Breast epithelium (tissue), 4 donors: ENCODE measurements at regions not wholly inside any gene's neighbourhood (a gene's known extent, or its start where the extent isn't known, plus 50 kb on each side); places are given as distances from the start of the nearest gene placed in this dataset.

Experiments used
- DNase-seq, 2 donors: peaks; one replicate each; pipeline ENCODE4 v3.0.0-alpha.2; 2019; ENCODE audit warnings: low spot score in 2 of 2
- H3K27ac ChIP-seq, 2 donors: fragments of 200-600 bp; sonication (generic) in 1 of 2; one replicate each; pipeline ENCODE4 v1.5.1; 2016 to 2019; ENCODE audit warnings: mild to moderate bottlenecking in 1 of 2
- H3K27me3 ChIP-seq, 2 donors: fragments of 200-600 bp; sonication (generic) in 1 of 2; one replicate each; pipeline versions ENCODE4 v1.5.1 to v1.6.0; 2017 to 2019; ENCODE audit warnings: control low read depth in 1 of 2, mild to moderate bottlenecking in 1 of 2
- H3K36me3 ChIP-seq: fragments of 200-600 bp; one replicate; pipeline ENCODE4 v1.5.1; 2019
- H3K4me1 ChIP-seq, 2 donors: fragments of 200-600 bp; sonication (generic); one replicate each; pipeline ENCODE4 v1.5.1; 2016 to 2019; ENCODE audit warnings: control low read depth in 1 of 2
- H3K4me3 ChIP-seq, 3 donors: fragments of 200-600 bp; sonication (generic); 1 replicate in 2 of 3; 2 replicates in 1 of 3; pipeline ENCODE4 v1.5.1; 2016 to 2019; ENCODE audit warnings: mild to moderate bottlenecking in 3 of 3, moderate library complexity in 2 of 3
- H3K9me3 ChIP-seq, 2 donors: fragments of 200-600 bp; sonication (generic) in 1 of 2; one replicate each; pipeline ENCODE4 v1.5.1; 2016 to 2019; ENCODE audit warnings: control low read depth in 1 of 2
- POLR2A ChIP-seq: fragments of 450-650 bp; IDR thresholded peaks from one replicate; pipeline ENCODE4 v1.6.1; 2016; ENCODE audit warnings: antibody characterized with exemption, mild to moderate bottlenecking, moderate library complexity
- POLR2AphosphoS5 ChIP-seq, 3 donors: sonication (generic); formaldehyde crosslinking; IDR thresholded peaks; one replicate each; pipeline ENCODE4 v1.6.1; 2017; ENCODE audit warnings: antibody characterized with exemption in 3 of 3
- intact Hi-C: fragments of 100-400 bp; cut with DNase I; formaldehyde crosslinking; loops from one replicate; pipeline ENCODE4 v1.15.1; 2023; ENCODE audit warnings: low total_unique reads
- TF ChIP-seq, protein P1 (sequence below), 3 donors: fragments of 450-650 bp; IDR thresholded peaks; one replicate each; pipeline ENCODE4 v1.5.1; 2016 to 2017; ENCODE audit warnings: antibody characterized with exemption in 3 of 3, mild to moderate bottlenecking in 3 of 3, moderate library complexity in 3 of 3

GRCh38 chr6:139825935-139826374 is 451.5 kb upstream of the CITED2 start:
- no peaks in the 10 kb centered on the region for H3K9me3 ChIP-seq
- intact Hi-C loops, result no loop called here
- no peak for DNase-seq
- no peaks in the 10 kb centered on the region for H3K36me3 ChIP-seq
- TF ChIP-seq POLR2A (no peak), POLR2AphosphoS5 (IDR thresholded peaks at IDR 0.05) (no peak)
- TF ChIP-seq, protein P1, sequence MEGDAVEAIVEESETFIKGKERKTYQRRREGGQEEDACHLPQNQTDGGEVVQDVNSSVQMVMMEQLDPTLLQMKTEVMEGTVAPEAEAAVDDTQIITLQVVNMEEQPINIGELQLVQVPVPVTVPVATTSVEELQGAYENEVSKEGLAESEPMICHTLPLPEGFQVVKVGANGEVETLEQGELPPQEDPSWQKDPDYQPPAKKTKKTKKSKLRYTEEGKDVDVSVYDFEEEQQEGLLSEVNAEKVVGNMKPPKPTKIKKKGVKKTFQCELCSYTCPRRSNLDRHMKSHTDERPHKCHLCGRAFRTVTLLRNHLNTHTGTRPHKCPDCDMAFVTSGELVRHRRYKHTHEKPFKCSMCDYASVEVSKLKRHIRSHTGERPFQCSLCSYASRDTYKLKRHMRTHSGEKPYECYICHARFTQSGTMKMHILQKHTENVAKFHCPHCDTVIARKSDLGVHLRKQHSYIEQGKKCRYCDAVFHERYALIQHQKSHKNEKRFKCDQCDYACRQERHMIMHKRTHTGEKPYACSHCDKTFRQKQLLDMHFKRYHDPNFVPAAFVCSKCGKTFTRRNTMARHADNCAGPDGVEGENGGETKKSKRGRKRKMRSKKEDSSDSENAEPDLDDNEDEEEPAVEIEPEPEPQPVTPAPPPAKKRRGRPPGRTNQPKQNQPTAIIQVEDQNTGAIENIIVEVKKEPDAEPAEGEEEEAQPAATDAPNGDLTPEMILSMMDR (IDR thresholded peaks at IDR 0.05), result no peak
- no peaks in the 10 kb centered on the region for H3K4me1 ChIP-seq
- H3K27ac ChIP-seq, result no peak overlapping the region
- no peaks in the 10 kb centered on the region for H3K27me3 ChIP-seq
- no peak overlapping the region for H3K4me3 ChIP-seq

- intact Hi-C loops, result no loop called here
- Histone ChIP-seq H3K27ac (no peak overlapping the region), H3K4me1 (no peaks in the 10 kb centered on the region), H3K27me3 (no peaks in the 10 kb centered on the region), H3K36me3 (no peaks in the 10 kb centered on the region), H3K4me3 (no peak overlapping the region), H3K9me3 (no peaks in the 10 kb centered on the region)
- no peak for DNase-seq
- TF ChIP-seq POLR2AphosphoS5 (IDR thresholded peaks at IDR 0.05) (no peak), POLR2A (no peak)
- TF ChIP-seq, protein P1 (IDR thresholded peaks at IDR 0.05), result no peak
Measured at GRCh38 chr6:139824864-139825263, 450.4 kb upstream of the CITED2 start.

DNA sequence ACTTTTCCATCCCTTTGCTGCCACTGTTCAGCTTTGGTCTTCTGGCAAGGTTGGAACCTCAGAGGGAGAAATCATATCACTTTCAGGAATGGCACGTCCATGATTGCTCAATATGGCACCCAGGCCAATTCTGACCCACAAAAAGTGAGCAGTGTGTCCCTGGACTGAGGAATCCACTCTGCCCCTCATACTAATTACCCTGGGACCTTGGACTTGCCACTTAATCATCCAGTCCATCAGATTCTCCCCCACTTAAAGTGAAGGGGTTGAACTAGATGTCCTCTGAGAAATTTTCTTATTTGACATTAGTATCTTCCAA is 449.3 kb upstream of the CITED2 start:
- Histone ChIP-seq H3K4me3 (no peak overlapping the region), H3K27ac (no peak overlapping the region), H3K4me1 (no peaks in the 10 kb centered on the region), H3K9me3 (no peaks in the 10 kb centered on the region), H3K36me3 (no peaks in the 10 kb centered on the region), H3K27me3 (no peaks in the 10 kb centered on the region)
- DNase-seq, result no peak
- intact Hi-C loops, result no loop called here
- TF ChIP-seq, protein P1 (IDR thresholded peaks at IDR 0.05), result no peak
- TF ChIP-seq POLR2AphosphoS5 (IDR thresholded peaks at IDR 0.05) (no peak), POLR2A (no peak)

GRCh38 chr6:139823099-139823807 is 448.8 kb upstream of the CITED2 start:
- H3K4me1 ChIP-seq, result no peaks in the 10 kb centered on the region
- TF ChIP-seq, protein P1 (IDR thresholded peaks at IDR 0.05), result no peak
- TF ChIP-seq POLR2AphosphoS5 (IDR thresholded peaks at IDR 0.05) (no peak), POLR2A (no peak)

DNA sequence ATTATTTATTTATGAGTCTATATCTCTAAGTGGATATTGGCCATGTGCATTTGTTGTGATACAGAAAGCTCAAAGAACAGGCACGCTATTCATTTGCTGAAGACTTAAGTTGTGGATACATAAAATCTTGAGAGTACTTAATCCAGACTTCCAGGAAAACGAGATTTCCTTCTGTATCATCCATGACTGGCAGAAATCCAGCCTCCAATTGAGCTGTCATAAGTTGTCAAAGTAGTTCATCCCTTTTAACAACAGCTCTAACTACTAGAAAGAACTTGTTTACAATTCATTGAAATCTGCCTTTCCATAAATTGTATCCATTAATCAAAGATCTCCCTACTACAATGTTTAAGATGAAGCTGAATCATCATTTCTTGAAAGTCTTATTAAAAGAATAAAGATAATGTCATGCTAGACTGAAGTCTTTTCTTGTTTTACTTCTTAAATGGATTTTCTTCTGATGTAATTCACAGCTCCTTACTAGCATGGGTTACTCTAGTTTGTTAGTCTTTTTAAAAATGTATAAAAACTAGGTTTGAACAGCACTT is 447.3 kb upstream of the CITED2 start:
- Histone ChIP-seq H3K9me3 (no peaks in the 10 kb centered on the region), H3K4me1 (no peaks in the 10 kb centered on the region), H3K4me3 (no peak overlapping the region), H3K27me3 (no peaks in the 10 kb centered on the region), H3K27ac (no peak overlapping the region), H3K36me3 (no peaks in the 10 kb centered on the region)
- no peak for DNase-seq
- intact Hi-C loops, result no loop called here
- no peak for TF ChIP-seq POLR2AphosphoS5 (IDR thresholded peaks at IDR 0.05)
- TF ChIP-seq, protein P1 (IDR thresholded peaks at IDR 0.05), result no peak
- no peak for TF ChIP-seq POLR2A

More at GRCh38 chr6:139823099-139823807, 448.8 kb upstream of the CITED2 start:
- no peak for DNase-seq
- no peak overlapping the region for H3K27ac ChIP-seq
- no peak overlapping the region for H3K4me3 ChIP-seq
- no peaks in the 10 kb centered on the region for H3K27me3 ChIP-seq
- H3K36me3 ChIP-seq, result no peaks in the 10 kb centered on the region
- H3K9me3 ChIP-seq, result no peaks in the 10 kb centered on the region
- intact Hi-C loops, result no loop called here
